HG03520 (cell line): ENCODE measurements at regions not wholly inside any gene's neighbourhood (a gene's known extent, or its start where the extent isn't known, plus 50 kb on each side); places are given as distances from the start of the nearest gene placed in this dataset.

ENCODE experiments used
- ATAC-seq: cut with Tn5 transposase; IDR thresholded peaks from one replicate; pipeline ENCODE4 v1.9.1; 2021; ENCODE audit warnings: mild to moderate bottlenecking, moderate library complexity; ENCODE audit not compliant: unreplicated experiment

GRCh38 chr2:217326238-217327022 lies 466.6 kb upstream of the TNP1 start:
- ATAC-seq = no peak

GRCh38 chr2:217325816-217326215 lies 466.0 kb upstream of the TNP1 start:
- ATAC-seq = no peak

GRCh38 chr2:217325251-217325650 lies 465.4 kb upstream of the TNP1 start:
- no peak for ATAC-seq

GRCh38 chr2:217316743-217317142 lies 456.9 kb upstream of the TNP1 start:
- ATAC-seq = peak; percentile 63

- no peak for ATAC-seq
These were observed 454.2 kb upstream of the TNP1 start for GRCh38 chr2:217314021-217314460.

GRCh38 chr2:217313386-217313785 lies 453.5 kb upstream of the TNP1 start:
- no peak for ATAC-seq

GRCh38 chr2:217309056-217309455 lies 449.2 kb upstream of the TNP1 start:
- no peak for ATAC-seq

GRCh38 chr2:217307023-217307422 lies 447.2 kb upstream of the TNP1 start:
- ATAC-seq = no peak

- no peak for ATAC-seq
These were observed 446.0 kb upstream of the TNP1 start for GRCh38 chr2:217305882-217306281.

- ATAC-seq = no peak
These were observed 444.7 kb upstream of the TNP1 start for GRCh38 chr2:217304582-217304981.

- no peak for ATAC-seq
These were observed 443.0 kb upstream of the TNP1 start for GRCh38 chr2:217302856-217303255.

GRCh38 chr2:217301142-217301925 lies 441.5 kb upstream of the TNP1 start:
- ATAC-seq = no peak

- ATAC-seq = no peak
These were observed 439.7 kb upstream of the TNP1 start for GRCh38 chr2:217299590-217299989.

- ATAC-seq = no peak
These were observed 437.2 kb upstream of the TNP1 start for GRCh38 chr2:217297096-217297495.

- ATAC-seq = no peak
These were observed 435.0 kb upstream of the TNP1 start for GRCh38 chr2:217294818-217295217.

GRCh38 chr2:217294211-217294610 lies 434.3 kb upstream of the TNP1 start:
- no peak for ATAC-seq

GRCh38 chr2:217293607-217294006 lies 433.7 kb upstream of the TNP1 start:
- ATAC-seq = no peak

- no peak for ATAC-seq
These were observed 433.2 kb upstream of the TNP1 start for GRCh38 chr2:217293046-217293445.

GRCh38 chr2:217291259-217291658 lies 431.4 kb upstream of the TNP1 start:
- no peak for ATAC-seq

- no peak for ATAC-seq
These were observed 430.6 kb upstream of the TNP1 start for GRCh38 chr2:217290467-217290866.

GRCh38 chr2:217289907-217290280 lies 430.0 kb upstream of the TNP1 start:
- ATAC-seq = no peak

- no peak for ATAC-seq
These were observed 429.5 kb upstream of the TNP1 start for GRCh38 chr2:217289177-217289906.
